NCI-H146 treated with DMSO at 0.1 percent for 48 hours (cell line): ENCODE measurements at regions not wholly inside any gene's neighbourhood (a gene's known extent, or its start where the extent isn't known, plus 50 kb on each side); places are given as distances from the start of the nearest gene placed in this dataset.
A peak's percentile ranks its signal among the peaks of the same experiment; 100 is the strongest.
"Not testable (repeated sequence)": the region's sequence is repeated elsewhere in the genome, so short reads cannot be mapped to it uniquely, and the experiment has no call there.

Source experiments
- DNase-seq: peaks from one replicate; lab custom pipeline; 2025; ENCODE audit not compliant: unreplicated experiment; lab: John Stamatoyannopoulos, UW

DNA sequence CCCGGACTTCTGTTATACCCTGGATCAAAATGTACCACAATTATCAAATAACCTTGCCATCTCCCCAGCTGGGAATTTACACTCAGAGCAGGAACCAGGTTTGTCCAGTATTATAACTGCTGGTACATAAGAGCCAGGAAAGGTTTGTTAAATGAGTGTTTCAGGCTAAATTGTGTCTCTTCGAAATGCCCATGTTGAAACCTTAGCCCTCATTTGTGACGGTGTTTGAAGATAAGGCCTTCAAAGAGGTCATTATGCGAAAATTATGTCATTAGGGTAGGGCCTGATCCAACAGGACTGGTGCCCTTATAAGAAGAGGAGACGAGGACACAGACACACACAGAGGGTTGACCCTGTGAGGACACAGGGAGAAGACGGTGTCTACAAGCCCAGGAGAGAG lies 73.5 kb upstream of the DHRSX start:
- no peak for DNase-seq

DNA sequence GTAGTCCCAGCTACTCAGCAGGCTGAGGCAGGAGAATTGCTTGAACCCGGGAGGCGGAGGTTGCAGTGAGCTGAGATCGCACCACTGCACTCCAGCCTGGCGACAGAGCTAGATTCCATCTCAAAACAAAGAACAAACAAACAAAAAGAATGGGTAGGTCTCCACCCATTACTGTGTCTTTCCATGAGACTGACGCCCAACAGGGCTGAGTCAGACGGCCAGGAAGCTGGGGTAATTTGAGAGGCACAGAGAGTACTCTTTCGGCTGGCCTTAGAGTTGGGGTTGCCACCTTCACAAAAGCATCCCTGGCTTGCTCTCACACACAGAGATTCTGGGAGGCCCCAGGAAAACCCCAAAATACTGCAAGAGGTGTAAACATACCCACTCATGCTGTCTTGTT lies 72.0 kb upstream of the DHRSX start:
- DNase-seq, result no peak

DNA sequence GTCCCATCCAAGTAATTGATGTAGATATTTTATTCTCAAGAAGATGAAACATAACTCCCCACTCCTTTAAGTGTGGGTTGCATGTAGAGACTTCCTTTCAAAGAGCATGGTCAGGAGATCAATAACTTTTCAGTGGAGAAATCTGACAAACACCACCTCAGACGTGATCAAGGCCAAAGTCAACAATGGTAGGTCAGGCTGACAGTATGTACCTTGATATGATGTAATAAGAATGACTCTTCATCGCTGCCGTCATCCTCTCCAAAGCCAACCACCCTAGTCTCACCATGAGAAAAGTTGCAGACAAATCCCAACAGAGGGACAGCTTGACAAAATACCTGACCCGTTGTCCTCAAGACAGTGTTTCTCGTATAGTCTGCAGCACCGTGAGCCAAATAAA lies 67.3 kb upstream of the DHRSX start:
- DNase-seq, result no peak

DNA sequence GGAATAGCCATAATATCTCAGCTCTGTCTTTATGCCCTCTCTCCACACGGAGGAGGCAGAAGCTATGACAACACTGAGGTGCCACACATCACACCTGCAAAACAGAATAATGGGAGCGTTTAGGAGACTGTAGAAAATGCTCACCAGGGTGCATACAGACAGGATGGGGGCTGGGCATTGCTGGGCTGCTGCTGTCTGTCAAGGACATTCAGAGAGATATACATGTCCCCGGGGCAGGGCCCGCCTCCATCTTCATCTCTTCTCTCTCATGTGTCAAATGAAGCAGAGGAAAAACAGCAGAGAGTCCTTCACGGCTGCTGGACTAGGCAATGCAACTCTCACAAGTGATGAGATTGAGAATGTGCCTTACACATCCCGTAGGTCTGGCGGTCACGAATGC lies 65.3 kb upstream of the DHRSX start:
- DNase-seq, result peak; percentile 4

DNA sequence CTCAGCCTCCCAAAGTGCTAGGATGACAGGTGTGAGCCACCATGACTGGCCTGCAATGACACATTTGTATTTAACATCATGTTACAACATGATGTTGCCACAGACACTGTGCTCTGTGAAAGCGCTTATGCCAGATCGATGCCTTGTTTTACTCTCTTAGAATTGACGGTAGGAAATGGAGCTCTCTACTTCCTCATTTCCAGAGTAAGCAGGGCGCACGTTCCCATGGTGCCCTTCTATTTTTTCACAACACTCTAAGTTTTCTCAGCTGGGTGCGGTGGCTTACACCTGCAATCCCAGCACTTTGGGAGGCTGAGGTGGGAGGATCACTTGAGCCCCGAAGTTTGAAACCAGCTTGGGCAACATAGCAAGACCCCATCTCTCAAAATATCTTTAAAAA lies 60.7 kb upstream of the DHRSX start:
- no peak for DNase-seq

DNA sequence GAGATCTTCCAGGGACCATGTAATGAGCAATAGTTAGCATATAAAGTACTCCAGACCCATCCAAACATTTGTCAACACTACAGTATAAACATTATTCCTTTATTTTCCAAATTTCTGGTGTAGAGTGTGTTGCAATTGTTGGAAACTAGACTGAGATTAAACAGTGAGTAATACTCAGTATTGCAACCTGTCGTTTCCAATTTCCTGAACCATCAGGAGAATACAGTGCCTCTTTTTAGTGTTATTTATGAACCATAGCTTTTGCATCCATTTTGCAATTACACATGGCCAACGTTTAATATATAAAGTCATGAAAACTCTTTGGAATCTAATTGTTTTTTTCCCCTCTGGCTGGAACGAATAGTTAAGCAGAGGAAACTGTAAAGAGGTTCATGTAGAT lies 58.3 kb upstream of the DHRSX start:
- DNase-seq, result no peak

DNA sequence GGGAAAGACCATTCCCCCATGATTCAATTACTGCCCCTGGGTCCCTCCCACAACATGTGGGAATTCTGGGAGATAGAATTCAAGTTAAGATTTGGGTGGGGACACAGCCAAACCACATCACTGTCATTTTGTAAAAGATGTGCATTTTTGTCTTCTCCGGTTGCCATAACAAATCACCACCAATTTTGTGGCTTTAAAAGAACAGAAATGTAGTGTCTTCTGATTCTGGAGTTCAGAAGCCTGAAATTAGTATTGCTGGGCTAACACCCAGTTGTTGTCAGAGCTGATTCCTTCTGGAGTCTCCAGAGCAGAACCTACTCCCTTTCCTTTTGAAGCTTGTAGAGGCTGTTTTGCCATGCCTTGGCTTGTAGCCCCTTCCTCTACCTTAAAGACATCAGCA lies 54.1 kb upstream of the DHRSX start:
- no peak for DNase-seq

DNA sequence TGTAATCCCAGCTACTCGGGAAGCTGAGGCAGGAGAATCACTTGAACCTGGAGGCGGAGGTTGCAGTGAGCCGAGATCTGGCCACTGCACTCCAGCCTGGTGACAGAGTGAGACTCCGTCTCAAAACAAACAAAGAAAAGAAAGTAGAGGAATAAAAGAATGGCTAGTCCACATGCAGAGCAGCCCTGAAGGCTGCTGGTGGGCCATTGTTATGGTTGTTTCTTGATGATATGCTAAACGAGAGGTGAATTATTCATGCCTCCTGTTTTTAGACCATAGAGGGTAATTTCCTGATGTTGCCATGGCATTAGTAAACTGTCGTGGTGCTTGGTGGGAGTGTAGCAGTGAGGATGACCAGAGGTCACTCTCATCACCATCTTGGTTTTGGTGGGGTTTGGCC lies 53.3 kb upstream of the DHRSX start:
- not testable (repeated sequence) for DNase-seq

DNA sequence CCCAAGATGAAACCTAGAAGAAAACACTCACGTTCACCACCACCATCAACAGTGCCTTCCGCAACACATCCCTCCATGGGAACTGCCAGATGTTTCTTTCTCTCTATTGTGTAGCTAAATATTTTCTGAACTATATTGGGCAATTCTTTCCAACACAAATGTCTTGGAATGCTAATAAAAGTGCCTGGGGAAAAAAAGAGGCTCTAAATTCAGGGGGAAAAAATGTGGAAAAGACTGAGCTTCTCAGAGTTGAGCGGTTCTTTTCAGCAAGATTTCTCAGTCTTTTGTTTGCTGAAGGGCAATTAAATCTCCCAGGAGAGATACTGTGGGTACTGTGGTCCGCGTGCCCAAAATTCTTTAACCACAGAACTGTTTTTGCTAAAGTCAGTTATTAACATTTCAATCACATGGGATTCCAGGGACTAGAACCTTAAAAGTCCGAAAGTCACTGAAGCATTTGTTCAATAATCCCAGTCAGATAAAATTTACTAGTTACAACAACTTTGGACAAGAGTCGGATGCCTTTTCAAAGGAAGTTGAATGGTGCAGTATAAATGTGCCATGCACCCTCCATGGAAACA lies 51.9 kb upstream of the DHRSX start:
- no peak for DNase-seq

DNA sequence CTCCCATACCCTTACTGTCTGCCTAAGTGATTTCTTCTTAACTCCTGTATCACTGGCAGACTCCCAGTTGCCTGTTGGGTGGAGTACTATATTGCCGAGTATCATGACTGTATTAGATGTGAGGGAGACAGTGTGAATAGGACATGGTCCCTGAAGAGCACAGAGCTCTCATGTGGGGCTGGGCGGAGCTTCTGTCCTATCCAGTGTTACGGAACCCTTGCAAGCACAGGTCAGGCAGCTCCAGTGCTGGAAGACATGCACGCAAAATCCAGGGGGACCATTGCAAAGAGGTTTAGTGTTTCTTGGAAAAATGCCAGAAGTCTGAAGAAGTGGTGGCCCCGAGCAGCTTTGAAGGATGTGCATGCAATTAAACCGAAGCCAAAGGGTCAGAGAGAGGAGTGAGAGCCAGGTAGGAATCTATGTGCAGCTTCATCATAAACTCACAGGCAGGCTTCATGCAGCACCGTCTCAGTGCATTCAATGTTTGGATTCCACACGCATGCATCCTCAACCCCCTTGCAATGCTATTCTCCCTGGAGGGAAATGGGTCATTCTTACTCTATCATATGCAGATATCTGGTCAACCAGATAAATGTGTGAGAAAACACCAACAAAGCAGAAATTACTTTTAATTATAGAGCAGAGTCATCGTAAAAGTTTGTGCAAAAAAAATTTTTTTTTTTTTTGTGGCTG lies 49.7 kb upstream of the DHRSX start:
- peak; percentile 41 for DNase-seq
